Transverse colon (tissue), 4 donors: ENCODE measurements at regions not wholly inside any gene's neighbourhood (a gene's known extent, or its start where the extent isn't known, plus 50 kb on each side); places are given as distances from the start of the nearest gene placed in this dataset.

Experiments
- DNase-seq: peaks from one replicate; pipeline ENCODE4 v3.0.0-alpha.2; 2019
- H3K27ac ChIP-seq, 4 donors: fragments of 200-600 bp; sonication (generic); 2 replicates each; pipeline ENCODE4 v1.5.1; 2016 to 2018; ENCODE audit warnings: inconsistent platforms in 4 of 4
- H3K27me3 ChIP-seq: fragments of 200-600 bp; sonication (generic); 2 replicates; pipeline ENCODE4 v1.5.1; 2017; ENCODE audit warnings: inconsistent platforms
- H3K36me3 ChIP-seq, 4 donors: fragments of 200-600 bp; sonication (generic); 2 replicates each; pipeline ENCODE4 v1.5.1; 2017 to 2019; ENCODE audit warnings: inconsistent platforms in 4 of 4
- H3K4me1 ChIP-seq, 4 donors: fragments of 200-600 bp; sonication (generic); 2 replicates each; pipeline ENCODE4 v1.5.1; 2017 to 2020; ENCODE audit warnings: inconsistent platforms in 4 of 4
- H3K4me3 ChIP-seq, 4 donors: fragments of 200-600 bp; sonication (generic); 1 replicate in 1 of 4; 2 replicates in 3 of 4; pipeline versions ENCODE4 v1.5.1 to v1.6.1; 2017 to 2019; ENCODE audit warnings: inconsistent platforms in 4 of 4
- H3K9me3 ChIP-seq, 2 donors: fragments of 200-600 bp; sonication (generic); 2 replicates each; pipeline ENCODE4 v1.5.1; 2017 to 2019; ENCODE audit warnings: inconsistent platforms in 2 of 2
- CTCF ChIP-seq, 5 experiments: fragments of 200-600 bp in 3 of 5; fragments of 450-650 bp in 2 of 5; sonication (generic) in 3 of 5; IDR thresholded peaks; 1 replicate in 2 of 5; 2 replicates in 3 of 5; pipeline ENCODE4 v1.5.1; 2016 to 2017; ENCODE audit warnings: antibody characterized with exemption in 5 of 5, inconsistent platforms in 3 of 5, mild to moderate bottlenecking in 2 of 5, moderate library complexity in 1 of 5
- EP300 ChIP-seq: sonication (generic); formaldehyde crosslinking; IDR thresholded peaks from one replicate; pipeline ENCODE4 v1.6.1; 2017; ENCODE audit warnings: antibody characterized with exemption, low read depth
- POLR2A ChIP-seq: fragments of 450-650 bp; IDR thresholded peaks from one replicate; pipeline ENCODE4 v1.6.1; 2016; ENCODE audit warnings: antibody characterized with exemption, mild to moderate bottlenecking, moderate library complexity
- POLR2AphosphoS5 ChIP-seq, 3 donors: sonication (generic); formaldehyde crosslinking; IDR thresholded peaks; one replicate each; pipeline ENCODE4 v1.6.1; 2016; ENCODE audit warnings: antibody characterized with exemption in 3 of 3
- WGBS, 2 donors: methylation state at CpG; one replicate each; pipeline ENCODE4 v1.1.5; 2018; ENCODE audit warnings: low coverage in 1 of 2; 5-methylcytosine and 5-hydroxymethylcytosine counted together
- in situ Hi-C, 4 donors: fragments of 200-750 bp; cut with MboI; loops; one replicate each; pipeline versions ENCODE4 v1.15.0 to v1.15.1; 2017; ENCODE audit warnings: low sequenced_read_pairs in 3 of 4, low pct_ligation_motif_present in 1 of 4, low pct_unique_long_range_greater_than_20kb in 1 of 4
- intact Hi-C: fragments of 100-400 bp; cut with DNase I; formaldehyde crosslinking; loops from one replicate; pipeline ENCODE4 v1.15.1; 2023; ENCODE audit warnings: low total_unique reads

- no peaks in the 10 kb centered on the region for H3K4me1 ChIP-seq
- 63 to 84% methylated on average over 2 to 4 of the region's 4 CpGs for WGBS, 2 donors
- TF ChIP-seq EP300 (no peak), POLR2A (no peak), POLR2AphosphoS5 (IDR thresholded peaks at IDR 0.05) (no peak), CTCF (IDR thresholded peaks at IDR 0.05) (no peak)
- in situ Hi-C loops (loop anchor here in 1 of 4 donors (25.0 kb wide), 1 partner anchor 465 kb away; no protein-coding TSS in a partner anchor), intact Hi-C loops (no loop called here)
- DNase-seq, result no peak
- no peaks in the 10 kb centered on the region for H3K27me3 ChIP-seq
- H3K4me3 ChIP-seq, result no peak overlapping the region
- no peaks in the 10 kb centered on the region for H3K9me3 ChIP-seq
- no peak overlapping the region for H3K27ac ChIP-seq
- no peaks in the 10 kb centered on the region for H3K36me3 ChIP-seq
Measured at GRCh38 chr18:56096861-56097260, 508.9 kb upstream of the TCF4 start.

- Histone ChIP-seq H3K9me3 (no peaks in the 10 kb centered on the region), H3K4me1 (no peaks in the 10 kb centered on the region), H3K27me3 (no peaks in the 10 kb centered on the region), H3K4me3 (no peak overlapping the region), H3K36me3 (no peaks in the 10 kb centered on the region), H3K27ac (no peak overlapping the region)
- in situ Hi-C loops (loop anchor here in 1 of 4 donors (25.0 kb wide), 1 partner anchor 473 kb away; no protein-coding TSS in a partner anchor), intact Hi-C loops (no loop called here)
- TF ChIP-seq EP300, result no peak
- no peak for TF ChIP-seq CTCF (IDR thresholded peaks at IDR 0.05)
- no peak for TF ChIP-seq POLR2AphosphoS5 (IDR thresholded peaks at IDR 0.05)
- TF ChIP-seq POLR2A, result no peak
- no peak for DNase-seq
- 64 to 75% methylated on average over 4 of the region's 4 CpGs for WGBS, 2 donors
Measured at GRCh38 chr18:56089612-56090258, 501.7 kb upstream of the TCF4 start.

DNA sequence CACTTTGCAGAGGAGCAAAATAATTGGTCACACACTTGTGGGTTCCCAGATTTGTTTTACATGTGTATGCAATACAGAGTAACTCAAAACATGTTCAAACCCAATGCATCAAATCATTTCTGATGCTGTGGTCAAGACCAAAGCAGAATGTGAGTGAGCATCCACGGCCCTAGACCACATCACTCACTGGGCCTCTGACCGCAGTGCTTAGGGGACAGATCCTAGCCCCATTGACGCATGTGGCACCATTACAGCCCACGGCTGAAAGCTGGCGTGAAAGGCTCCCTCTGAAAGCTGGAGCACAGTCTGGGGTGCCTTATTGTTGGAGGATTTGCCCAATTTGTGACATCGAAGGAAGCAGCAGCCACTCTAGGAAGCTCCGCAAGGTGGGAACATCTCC, 498.8 kb upstream of the TCF4 start:
- Histone ChIP-seq H3K36me3 (no peaks in the 10 kb centered on the region), H3K27me3 (no peaks in the 10 kb centered on the region), H3K27ac (no peak overlapping the region), H3K4me3 (no peak overlapping the region), H3K9me3 (no peaks in the 10 kb centered on the region), H3K4me1 (no peaks in the 10 kb centered on the region)
- in situ Hi-C loops (loop anchor here in 1 of 4 donors (25.0 kb wide), 1 partner anchor 476 kb away; no protein-coding TSS in a partner anchor), intact Hi-C loops (no loop called here)
- DNase-seq, result no peak
- 40 to 78% methylated on average over 1 to 7 of the region's 7 CpGs for WGBS, 2 donors
- TF ChIP-seq EP300 (no peak), POLR2A (no peak), POLR2AphosphoS5 (IDR thresholded peaks at IDR 0.05) (no peak), CTCF (IDR thresholded peaks at IDR 0.05) (no peak)

- no peak overlapping the region for H3K4me3 ChIP-seq
- whole genome bisulfite sequencing, 2 donors, result 83 to 87% methylated on average over 4 of the region's 4 CpGs
- TF ChIP-seq POLR2A, result no peak
- TF ChIP-seq POLR2AphosphoS5 (IDR thresholded peaks at IDR 0.05), result no peak
- TF ChIP-seq CTCF (IDR thresholded peaks at IDR 0.05), result no peak
- TF ChIP-seq EP300, result no peak
- no peaks in the 10 kb centered on the region for H3K27me3 ChIP-seq
- in situ Hi-C loops (loop anchor here in 1 of 4 donors (25.0 kb wide), 1 partner anchor 476 kb away; no protein-coding TSS in a partner anchor), intact Hi-C loops (no loop called here)
- H3K9me3 ChIP-seq, result no peaks in the 10 kb centered on the region
- no peaks in the 10 kb centered on the region for H3K36me3 ChIP-seq
- H3K4me1 ChIP-seq, result no peaks in the 10 kb centered on the region
- no peak overlapping the region for H3K27ac ChIP-seq
- DNase-seq, result no peak
Measured at GRCh38 chr18:56086176-56086575, 498.2 kb upstream of the TCF4 start.
